HL-60 (cell line): ENCODE measurements at regions not wholly inside any gene's neighbourhood (a gene's known extent, or its start where the extent isn't known, plus 50 kb on each side); places are given as distances from the start of the nearest gene placed in this dataset.

ENCODE experiments used
- GABPA ChIP-seq: IDR thresholded peaks from 2 replicates; pipeline ENCODE4 v1.6.1; 2012; ENCODE audit warnings: low read depth
- POLR2AphosphoS5 ChIP-seq: IDR thresholded peaks from 2 replicates; pipeline ENCODE4 v1.6.1; 2012; ENCODE audit warnings: low read depth
- TF ChIP-seq, protein P1 (sequence below): IDR thresholded peaks from one replicate; pipeline ENCODE4 v1.5.1; 2011; ENCODE audit warnings: low read length, control low read depth, inconsistent platforms; ENCODE audit not compliant: insufficient read depth

DNA sequence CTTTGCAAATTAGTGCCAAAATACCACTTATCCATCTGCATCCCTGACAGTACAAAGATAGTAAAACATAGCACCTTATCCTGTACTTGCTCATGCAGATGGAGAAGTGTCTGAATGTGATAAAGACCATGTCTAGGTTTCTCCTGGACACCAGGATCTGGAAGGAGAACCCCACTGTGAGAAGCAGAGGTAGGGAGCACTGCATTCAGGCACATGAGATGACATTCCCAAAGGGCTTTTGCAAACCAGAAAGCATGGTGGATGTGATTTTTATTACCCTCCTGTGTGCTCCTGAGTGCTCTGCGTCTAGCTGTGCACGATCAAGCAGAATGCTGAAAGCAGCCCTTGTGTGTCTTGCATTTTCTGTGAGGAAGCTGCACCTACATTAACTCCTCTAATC, 857.6 kb upstream of the ID2 start:
- TF ChIP-seq, protein P1, sequence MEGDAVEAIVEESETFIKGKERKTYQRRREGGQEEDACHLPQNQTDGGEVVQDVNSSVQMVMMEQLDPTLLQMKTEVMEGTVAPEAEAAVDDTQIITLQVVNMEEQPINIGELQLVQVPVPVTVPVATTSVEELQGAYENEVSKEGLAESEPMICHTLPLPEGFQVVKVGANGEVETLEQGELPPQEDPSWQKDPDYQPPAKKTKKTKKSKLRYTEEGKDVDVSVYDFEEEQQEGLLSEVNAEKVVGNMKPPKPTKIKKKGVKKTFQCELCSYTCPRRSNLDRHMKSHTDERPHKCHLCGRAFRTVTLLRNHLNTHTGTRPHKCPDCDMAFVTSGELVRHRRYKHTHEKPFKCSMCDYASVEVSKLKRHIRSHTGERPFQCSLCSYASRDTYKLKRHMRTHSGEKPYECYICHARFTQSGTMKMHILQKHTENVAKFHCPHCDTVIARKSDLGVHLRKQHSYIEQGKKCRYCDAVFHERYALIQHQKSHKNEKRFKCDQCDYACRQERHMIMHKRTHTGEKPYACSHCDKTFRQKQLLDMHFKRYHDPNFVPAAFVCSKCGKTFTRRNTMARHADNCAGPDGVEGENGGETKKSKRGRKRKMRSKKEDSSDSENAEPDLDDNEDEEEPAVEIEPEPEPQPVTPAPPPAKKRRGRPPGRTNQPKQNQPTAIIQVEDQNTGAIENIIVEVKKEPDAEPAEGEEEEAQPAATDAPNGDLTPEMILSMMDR: no peak
- no peak for TF ChIP-seq GABPA
- no peak for TF ChIP-seq POLR2AphosphoS5
